Heart left ventricle (tissue), 16 donors: ENCODE measurements at regions not wholly inside any gene's neighbourhood (a gene's known extent, or its start where the extent isn't known, plus 50 kb on each side); places are given as distances from the start of the nearest gene placed in this dataset.

Experiments used
- ATAC-seq, 4 donors: fragments of 200-7000 bp; cut with Tn5 transposase; one replicate each; pipeline ENCODE4 v1.9.1; 2020 to 2022; ENCODE audit warnings: moderate library complexity in 4 of 4, mild to moderate bottlenecking in 3 of 4, moderate number of reproducible peaks in 1 of 4
- DNase-seq, 5 donors: peaks; one replicate each; pipeline ENCODE4 v3.0.0-alpha.2; 2020
- H3K27ac ChIP-seq, 12 donors: fragments of 200-600 bp; sonication (generic) in 4 of 12; one replicate each; pipeline versions ENCODE4 v1.5.0 to v1.8.0; 2016 to 2022; ENCODE audit warnings: mild to moderate bottlenecking in 2 of 12
- H3K27me3 ChIP-seq, 9 donors: fragments of 200-600 bp; sonication (generic) in 2 of 9; one replicate each; pipeline versions ENCODE4 v1.5.1 to v1.8.0; 2016 to 2022; ENCODE audit warnings: mild to moderate bottlenecking in 3 of 9
- H3K36me3 ChIP-seq, 9 donors: fragments of 200-600 bp; sonication (generic) in 2 of 9; one replicate each; pipeline versions ENCODE4 v1.5.0 to v1.8.0; 2018 to 2022; ENCODE audit warnings: mild to moderate bottlenecking in 2 of 9
- H3K4me1 ChIP-seq, 12 donors: fragments of 200-600 bp; sonication (generic) in 4 of 12; one replicate each; pipeline versions ENCODE4 v1.5.0 to v1.8.0; 2016 to 2022; ENCODE audit warnings: mild to moderate bottlenecking in 3 of 12
- H3K4me3 ChIP-seq, 12 donors: fragments of 200-600 bp; sonication (generic) in 4 of 12; one replicate each; pipeline versions ENCODE4 v1.5.0 to v1.8.0; 2017 to 2022; ENCODE audit warnings: mild to moderate bottlenecking in 9 of 12, moderate library complexity in 4 of 12
- H3K9me3 ChIP-seq, 12 donors: fragments of 200-600 bp; sonication (generic) in 4 of 12; one replicate each; pipeline versions ENCODE4 v1.5.0 to v1.8.0; 2016 to 2022; ENCODE audit warnings: mild to moderate bottlenecking in 1 of 12
- CTCF ChIP-seq, 12 donors: fragments of 200-600 bp; sonication (generic) in 4 of 12; IDR thresholded peaks; one replicate each; pipeline versions ENCODE4 v1.5.0 to v1.8.0; 2018 to 2022; ENCODE audit warnings: antibody characterized with exemption in 12 of 12, mild to moderate bottlenecking in 5 of 12
- POLR2A ChIP-seq, 2 donors: fragments of 450-650 bp; IDR thresholded peaks; one replicate each; pipeline ENCODE4 v1.6.1; 2017; ENCODE audit warnings: antibody characterized with exemption in 2 of 2, mild to moderate bottlenecking in 2 of 2, moderate library complexity in 2 of 2
- WGBS, 4 donors: extraction: QIAGEN DNeasy Blood & Tissue Kit in 2 of 4; methylation state at CpG; one replicate each; pipeline versions ENCODE4 v1.1.5 to v1.1.7; 2013 to 2018; 5-methylcytosine and 5-hydroxymethylcytosine counted together
- intact Hi-C, 10 donors: fragments of 100-400 bp; cut with DNase I; formaldehyde crosslinking; loops; one replicate each; pipeline versions ENCODE4 v1.11.1 to v1.14.2; 2022
- donor health status: ischemic (EF 13 %, LVEDD 7.1; RV severe dilation, severe dysfunction).
- donor health status: healthy with polysubstance abuse.
- donor health status: DM: no; HTN: yes; CAD: no.
- donor health status: DM: no; HTN: no; CAD: no.
- donor health status: ischemic (EF 25% LVEDD 6.9; RV normal size, moderate dysfunction).
- donor health status: ischemic (EF 25% LVEDD 5.7; RV mildly dilated, moderate dysfunction).
- donor health status: healthy.
- donor health status: DM: yes; HTN: yes; CAD: no.
- donor health status: ischemic (EF 35%, LVEDD 5.7; RV mildly dilated, moderate dysfunction).
- donor health status: nonischemic (EF 11% LVEDD 7.7; RV severe dilation, severe dysfunction).
- donor health status: DM: yes; HTN: yes; CAD: no.
- donor health status: PGD.
- donor health status: ischemic (EF 29% LVEDD 5.4; RV normal size, mild dysfunction).
- donor health status: nonischemic (EF 23%, LVEDD 6.1; RV moderate dilation, normal function).

- H3K4me1 ChIP-seq = peaks cover 0 to 17% (median 0%) of the 10 kb centered on the region in 12 donors
- no peak for DNase-seq
- intact Hi-C loops = no loop called here
- WGBS, 4 donors = 83 to 85% (median 85%) methylated on average over 9 of the region's 9 CpGs
- no peak overlapping the region for H3K27ac ChIP-seq
- ATAC-seq = no peak
- no peaks in the 10 kb centered on the region for H3K9me3 ChIP-seq
- H3K36me3 ChIP-seq = no peaks in the 10 kb centered on the region
- no peak overlapping the region for H3K4me3 ChIP-seq
- H3K27me3 ChIP-seq = no peaks in the 10 kb centered on the region
- TF ChIP-seq CTCF (IDR thresholded peaks at IDR 0.05) (no peak), POLR2A (IDR thresholded peaks at IDR 0.05) (no peak)
Measured at GRCh38 chr14:96953087-96953874, 156.1 kb downstream of the VRK1 start.

GRCh38 chr14:96953875-96954185 lies 156.6 kb downstream of the VRK1 start:
- H3K9me3 ChIP-seq = no peaks in the 10 kb centered on the region
- 41 to 62% (median 48%) methylated on average over 3 of the region's 3 CpGs for WGBS, 4 donors
- no peak for DNase-seq
- H3K36me3 ChIP-seq = no peaks in the 10 kb centered on the region
- ATAC-seq = no peak
- H3K27ac ChIP-seq = no peak overlapping the region
- TF ChIP-seq CTCF (IDR thresholded peaks at IDR 0.05) (no peak), POLR2A (IDR thresholded peaks at IDR 0.05) (no peak)
- H3K4me3 ChIP-seq = no peak overlapping the region
- H3K27me3 ChIP-seq = no peaks in the 10 kb centered on the region
- H3K4me1 ChIP-seq = peaks cover 0 to 15% (median 0%) of the 10 kb centered on the region in 12 donors
- intact Hi-C loops = no loop called here

DNA sequence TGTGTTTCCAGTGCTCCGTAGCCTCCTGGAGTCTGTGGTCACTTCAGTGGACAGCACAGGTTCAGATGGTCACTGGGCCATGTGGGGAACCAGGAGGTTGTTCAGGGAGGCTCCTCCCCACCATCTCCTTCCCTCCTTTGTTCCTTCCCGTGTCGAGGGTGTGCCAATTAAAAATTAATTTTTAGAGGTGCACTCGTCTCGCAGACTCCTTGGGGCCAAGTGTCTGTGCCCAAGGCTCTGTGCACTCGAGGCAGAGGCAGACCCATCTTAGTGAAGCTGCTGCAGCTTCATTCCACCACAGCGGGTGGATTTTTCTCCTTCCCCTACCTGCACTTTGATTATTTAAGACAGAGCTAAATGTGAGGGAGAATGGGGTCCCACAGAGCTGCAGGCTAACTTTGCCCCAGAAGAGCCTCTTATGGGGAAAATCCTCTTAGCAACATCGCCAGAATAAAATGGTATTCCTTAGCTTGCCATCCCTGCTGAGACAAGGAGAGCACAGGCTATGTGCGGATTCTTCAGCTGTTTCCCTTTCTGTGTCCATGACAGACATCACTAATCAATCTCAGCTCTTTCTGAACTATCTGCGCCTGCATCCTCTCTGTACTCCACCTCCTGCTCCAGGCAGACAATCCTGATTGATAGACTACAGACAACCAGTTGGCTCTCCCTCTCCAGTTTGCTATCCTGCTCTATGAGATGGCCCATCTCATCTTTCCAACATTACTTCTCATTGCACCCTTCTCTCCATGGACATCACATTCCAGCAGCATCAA lies 159.5 kb downstream of the VRK1 start:
- 88 to 90% (median 89%) methylated on average over 10 of the region's 10 CpGs for WGBS, 4 donors
- H3K9me3 ChIP-seq = peaks cover 0 to 7% (median 0%) of the 10 kb centered on the region in 12 donors
- H3K4me3 ChIP-seq = no peak overlapping the region
- no peaks in the 10 kb centered on the region for H3K36me3 ChIP-seq
- DNase-seq = no peak
- H3K27me3 ChIP-seq = no peaks in the 10 kb centered on the region
- peaks cover 0 to 6% (median 0%) of the 10 kb centered on the region in 12 donors for H3K4me1 ChIP-seq
- H3K27ac ChIP-seq = no peak overlapping the region
- TF ChIP-seq CTCF (IDR thresholded peaks at IDR 0.05) (no peak), POLR2A (IDR thresholded peaks at IDR 0.05) (no peak)
- intact Hi-C loops = no loop called here
- ATAC-seq = no peak

DNA sequence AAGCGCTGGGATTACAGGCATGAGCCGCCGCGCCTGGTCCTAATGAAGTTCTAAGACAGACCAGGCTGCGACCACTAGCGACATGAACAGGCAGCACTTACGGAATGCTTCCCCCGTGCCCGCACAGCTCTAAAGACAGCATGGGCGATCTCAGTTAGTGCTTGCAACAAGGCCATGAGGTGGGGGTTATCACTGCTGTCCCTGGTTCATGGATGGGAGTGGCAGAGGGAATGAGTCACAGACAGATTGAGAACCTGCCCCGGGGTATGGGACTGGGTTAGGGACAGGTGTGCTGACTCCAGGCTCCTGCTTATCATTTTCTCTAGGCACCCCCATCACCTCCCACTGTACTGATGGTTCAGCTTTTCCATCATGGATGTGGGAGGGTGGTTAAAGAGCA lies 160.9 kb downstream of the VRK1 start:
- no peak overlapping the region for H3K4me3 ChIP-seq
- H3K9me3 ChIP-seq = peaks cover 0 to 19% (median 0%) of the 10 kb centered on the region in 12 donors
- TF ChIP-seq CTCF (IDR thresholded peaks at IDR 0.05) (no peak), POLR2A (IDR thresholded peaks at IDR 0.05) (no peak)
- WGBS, 4 donors = 87 to 96% (median 93%) methylated on average over 11 of the region's 11 CpGs
- H3K27me3 ChIP-seq = no peaks in the 10 kb centered on the region
- H3K4me1 ChIP-seq = peaks cover 0 to 11% (median 0%) of the 10 kb centered on the region in 12 donors
- DNase-seq (no peak), ATAC-seq (no peak)
- intact Hi-C loops = no loop called here
- H3K27ac ChIP-seq = no peak overlapping the region
- H3K36me3 ChIP-seq = no peaks in the 10 kb centered on the region
